GM19324 (cell line): ENCODE measurements at regions not wholly inside any gene's neighbourhood (a gene's known extent, or its start where the extent isn't known, plus 50 kb on each side); places are given as distances from the start of the nearest gene placed in this dataset.
A peak's percentile ranks its signal among the peaks of the same experiment; 100 is the strongest.

Experiments
- ATAC-seq: cut with Tn5 transposase; IDR thresholded peaks from one replicate; pipeline ENCODE4 v1.9.1; 2021; ENCODE audit warnings: mild to moderate bottlenecking, moderate library complexity; ENCODE audit not compliant: unreplicated experiment, low FRiP score

- peak; percentile 66 for ATAC-seq
Measured at GRCh38 chr5:37927753-37928152, 87.9 kb upstream of the GDNF start.

- no peak for ATAC-seq
Measured at GRCh38 chr5:37926732-37927131, 86.9 kb upstream of the GDNF start.

- ATAC-seq, result no peak
Measured at GRCh38 chr5:37921452-37921851, 81.6 kb upstream of the GDNF start.

- no peak for ATAC-seq
Measured at GRCh38 chr5:37918424-37918823, 78.6 kb upstream of the GDNF start.

GRCh38 chr5:37916525-37916924 is 76.7 kb upstream of the GDNF start:
- no peak for ATAC-seq

- ATAC-seq, result peak; percentile 83
Measured at GRCh38 chr5:37915097-37915736, 75.4 kb upstream of the GDNF start.

GRCh38 chr5:37909610-37910266 is 69.9 kb upstream of the GDNF start:
- peak; percentile 91 for ATAC-seq

- no peak for ATAC-seq
Measured at GRCh38 chr5:37906416-37906815, 66.6 kb upstream of the GDNF start.

GRCh38 chr5:37905230-37905629 is 65.4 kb upstream of the GDNF start:
- no peak for ATAC-seq

- no peak for ATAC-seq
Measured at GRCh38 chr5:37902323-37902722, 62.5 kb upstream of the GDNF start.

- ATAC-seq, result no peak
Measured at GRCh38 chr5:37900692-37901091, 60.9 kb upstream of the GDNF start.

GRCh38 chr5:37899037-37899436 is 59.2 kb upstream of the GDNF start:
- no peak for ATAC-seq

- no peak for ATAC-seq
Measured at GRCh38 chr5:37896159-37896558, 56.3 kb upstream of the GDNF start.

GRCh38 chr5:37893434-37894134 is 53.7 kb upstream of the GDNF start:
- ATAC-seq, result no peak

GRCh38 chr5:37892586-37892985 is 52.7 kb upstream of the GDNF start:
- ATAC-seq, result no peak

- ATAC-seq, result no peak
Measured at GRCh38 chr5:37891832-37892231, 52.0 kb upstream of the GDNF start.

- ATAC-seq, result no peak
Measured at GRCh38 chr5:37889612-37890317, 49.9 kb upstream of the GDNF start.
